ENCODE measurements at regions not wholly inside any gene's neighbourhood (a gene's known extent, or its start where the extent isn't known, plus 50 kb on each side); places are given as distances from the start of the nearest gene placed in this dataset.

GRCh38 chr21:31408301-31409088 is 64.4 kb upstream of the TIAM1 start:
- DNase-seq, result peak; percentile 50

GRCh38 chr21:31406510-31406909 is 62.4 kb upstream of the TIAM1 start:
- DNase-seq, result no peak

- DNase-seq, result no peak
Observed at GRCh38 chr21:31405604-31406003, 61.5 kb upstream of the TIAM1 start.

GRCh38 chr21:31403596-31404333 is 59.7 kb upstream of the TIAM1 start:
- no peak for DNase-seq

- no peak for DNase-seq
Observed at GRCh38 chr21:31399591-31399990, 55.5 kb upstream of the TIAM1 start.

GRCh38 chr21:31398574-31398973 is 54.5 kb upstream of the TIAM1 start:
- no peak for DNase-seq

- DNase-seq, result no peak
Observed at GRCh38 chr21:31397939-31398338, 53.9 kb upstream of the TIAM1 start.

GRCh38 chr21:31397515-31397926 is 53.5 kb upstream of the TIAM1 start:
- DNase-seq, result peak; percentile 49

GRCh38 chr21:31397030-31397429 is 53.0 kb upstream of the TIAM1 start:
- no peak for DNase-seq

- DNase-seq, result no peak
Observed at GRCh38 chr21:31396399-31396798, 52.3 kb upstream of the TIAM1 start.

GRCh38 chr21:31395791-31396190 is 51.7 kb upstream of the TIAM1 start:
- DNase-seq, result no peak

- no peak for DNase-seq
Observed at GRCh38 chr21:31395268-31395667, 51.2 kb upstream of the TIAM1 start.

GRCh38 chr21:31394309-31394708 is 50.2 kb upstream of the TIAM1 start:
- no peak for DNase-seq

Data from skin of body (tissue), 1 donor.